Calu3 (cell line): ENCODE measurements at regions not wholly inside any gene's neighbourhood (a gene's known extent, or its start where the extent isn't known, plus 50 kb on each side); places are given as distances from the start of the nearest gene placed in this dataset.

ENCODE experiments used
- BruUV-seq: library from RNA; stranded (reverse); fragments of 400-500 nt; replicated peaks from 2 replicates; lab custom pipeline; 2021; lab: Mats Ljungman, UMichigan
- CTCF ChIA-PET: fragments of 300-600 bp; sonication (Branson Sonifier 250); formaldehyde crosslinking; loops from one replicate; lab custom pipeline; 2022; ENCODE audit warnings: antibody characterized with exemption; lab: Charles Lee
- DNase-seq: peaks from one replicate; pipeline ENCODE4 v3.0.0; 2022
- H3K27ac Mint-ChIP-seq: one replicate; pipeline ENCODE4 v1.8.0; 2022; ENCODE audit warnings: mixed read lengths; ENCODE audit not compliant: unreplicated experiment
- H3K27me3 Mint-ChIP-seq: one replicate; pipeline ENCODE4 v1.8.0; 2022; ENCODE audit warnings: mixed read lengths; ENCODE audit not compliant: unreplicated experiment
- H3K36me3 Mint-ChIP-seq: one replicate; pipeline ENCODE4 v1.8.0; 2022; ENCODE audit warnings: mild to moderate bottlenecking, moderate library complexity, mixed read lengths; ENCODE audit not compliant: insufficient read depth, unreplicated experiment
- H3K4me1 Mint-ChIP-seq: one replicate; pipeline ENCODE4 v1.8.0; 2022; ENCODE audit warnings: mild to moderate bottlenecking, low read depth, mixed read lengths; ENCODE audit not compliant: unreplicated experiment
- H3K4me3 Mint-ChIP-seq: one replicate; pipeline ENCODE4 v1.8.0; 2022; ENCODE audit warnings: mild to moderate bottlenecking, low read depth, moderate library complexity, mixed read lengths; ENCODE audit not compliant: unreplicated experiment
- H3K9me3 Mint-ChIP-seq: one replicate; pipeline ENCODE4 v1.8.0; 2022; ENCODE audit warnings: low read depth, mixed read lengths; ENCODE audit not compliant: unreplicated experiment
- CTCF ChIP-seq: fragments of 200-600 bp; IDR thresholded peaks from one replicate; pipeline ENCODE4 v1.8.0; 2022; ENCODE audit warnings: antibody characterized with exemption; ENCODE audit not compliant: unreplicated experiment
- intact Hi-C: fragments of 100-400 bp; cut with micrococcal nuclease; formaldehyde crosslinking; loops from one replicate; pipeline ENCODE4 v1.10.0; 2022; ENCODE audit not compliant: unreplicated experiment

DNA sequence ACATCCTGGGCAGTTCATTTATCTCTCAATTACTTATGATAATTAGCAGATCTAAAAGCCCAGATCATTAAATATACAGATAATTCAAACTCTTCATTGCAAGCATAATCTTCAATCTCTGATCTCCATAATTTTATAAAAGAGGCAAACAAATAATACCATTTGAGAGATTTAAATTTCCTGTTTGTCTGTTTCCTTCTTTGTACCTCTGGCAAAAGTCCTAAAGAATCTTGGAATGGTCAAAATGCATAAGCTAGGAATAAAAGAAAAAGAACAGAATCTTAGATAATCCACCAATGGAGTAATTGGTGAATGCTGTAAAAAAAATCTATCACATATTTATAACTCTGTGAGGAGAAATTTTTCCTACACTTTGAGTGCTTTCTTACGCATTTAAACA lies 1080.9 kb upstream of the ZEB2 start:
- CTCF ChIA-PET: no interaction called here
- Mint-ChIP-seq H3K27ac (no peak overlapping the region), H3K4me1 (no peaks in the 10 kb centered on the region), H3K36me3 (no peaks in the 10 kb centered on the region), H3K27me3 (no peaks in the 10 kb centered on the region), H3K4me3 (no peak overlapping the region), H3K9me3 (no peaks in the 10 kb centered on the region)
- no TSS peak for BruUV-seq
- no peak for DNase-seq
- intact Hi-C loops: no loop called here
- no peak for TF ChIP-seq CTCF

GRCh38 chr2:145599756-145600155 lies 1079.8 kb upstream of the ZEB2 start:
- Mint-ChIP-seq H3K9me3 (no peaks in the 10 kb centered on the region), H3K27me3 (no peaks in the 10 kb centered on the region), H3K36me3 (no peaks in the 10 kb centered on the region), H3K4me3 (no peak overlapping the region), H3K4me1 (no peaks in the 10 kb centered on the region), H3K27ac (no peak overlapping the region)
- DNase-seq: no peak
- TF ChIP-seq CTCF: no peak
- no TSS peak for BruUV-seq
- CTCF ChIA-PET: no interaction called here
- intact Hi-C loops: no loop called here

DNA sequence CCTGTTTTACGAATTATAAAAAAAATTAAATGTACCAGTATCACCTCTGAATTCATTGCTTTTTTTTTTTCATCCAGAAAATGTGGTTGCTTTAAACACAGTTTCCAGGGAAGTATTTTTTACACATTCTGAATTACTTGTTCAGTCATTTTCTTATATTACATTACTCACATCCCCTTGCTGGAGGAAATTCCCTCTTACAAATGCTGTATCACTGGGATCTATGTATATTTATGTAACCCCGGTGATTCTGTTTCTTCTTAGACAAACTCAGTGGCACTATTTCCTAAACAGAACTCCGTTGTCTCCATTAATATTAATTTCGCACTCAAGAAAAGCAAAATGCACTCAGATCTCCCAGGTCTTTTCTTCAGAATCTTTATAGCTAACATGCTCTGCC lies 1078.5 kb upstream of the ZEB2 start:
- Mint-ChIP-seq H3K27ac (no peak overlapping the region), H3K9me3 (no peaks in the 10 kb centered on the region), H3K27me3 (no peaks in the 10 kb centered on the region), H3K36me3 (no peaks in the 10 kb centered on the region), H3K4me1 (no peaks in the 10 kb centered on the region), H3K4me3 (no peak overlapping the region)
- intact Hi-C loops: no loop called here
- CTCF ChIA-PET: no interaction called here
- BruUV-seq: no TSS peak
- DNase-seq: no peak
- TF ChIP-seq CTCF: no peak

- H3K9me3 Mint-ChIP-seq: no peaks in the 10 kb centered on the region
- no peaks in the 10 kb centered on the region for H3K4me1 Mint-ChIP-seq
- H3K36me3 Mint-ChIP-seq: no peaks in the 10 kb centered on the region
- H3K4me3 Mint-ChIP-seq: no peak overlapping the region
- no peak for TF ChIP-seq CTCF
- H3K27ac Mint-ChIP-seq: no peak overlapping the region
- no peaks in the 10 kb centered on the region for H3K27me3 Mint-ChIP-seq
- intact Hi-C loops: no loop called here
- CTCF ChIA-PET: no interaction called here
- no TSS peak for BruUV-seq
- DNase-seq: no peak
These were observed 1077.9 kb upstream of the ZEB2 start for GRCh38 chr2:145597809-145598208.
